B cell (primary cell): ENCODE measurements at regions not wholly inside any gene's neighbourhood (a gene's known extent, or its start where the extent isn't known, plus 50 kb on each side); places are given as distances from the start of the nearest gene placed in this dataset.

Experiments used
- ATAC-seq: fragments of 200-7000 bp; cut with Tn5 transposase; one replicate; pipeline ENCODE4 v1.10.0; 2021; ENCODE audit warnings: low read depth, mild to moderate bottlenecking, moderate number of reproducible peaks, moderate library complexity
- CTCF ChIA-PET: fragments of 350-600 bp; sonication (Branson Sonifier 250); formaldehyde crosslinking; loops from one replicate; lab custom pipeline; 2021; ENCODE audit warnings: antibody characterized with exemption, inconsistent platforms; lab: Charles Lee
- POLR2A ChIA-PET: fragments of 350-600 bp; sonication (Branson Sonifier 250); formaldehyde crosslinking; loops from one replicate; lab custom pipeline; 2021; ENCODE audit warnings: antibody characterized with exemption; lab: Charles Lee
- DNase-seq: peaks from one replicate; pipeline ENCODE4 v3.0.0; 2013
- H2AFZ ChIP-seq: 2 replicates; pipeline ENCODE4 v1.6.1; 2012; ENCODE audit warnings: mild to moderate bottlenecking, low read depth, low read length; ENCODE audit not compliant: insufficient read depth, poor library complexity, severe bottlenecking
- H3K27ac ChIP-seq, 2 donors: 1 replicate in 1 of 2; 2 replicates in 1 of 2; pipeline ENCODE4 v1.5.1; 2012 to 2013; ENCODE audit warnings: low read length in 2 of 2, mild to moderate bottlenecking in 2 of 2, moderate library complexity in 1 of 2
- H3K27me3 ChIP-seq, 4 experiments: fragments of 200-600 bp in 1 of 4; sonication (generic) in 1 of 4; replicated peaks in 1 of 4; 1 replicate in 2 of 4; 2 replicates in 2 of 4; pipeline versions ENCODE4 v1.6.1 to v1.7.0; 2013 to 2016; ENCODE audit warnings: low read length in 3 of 4, mild to moderate bottlenecking in 2 of 4, mixed read lengths in 1 of 4, moderate library complexity in 1 of 4; ENCODE audit not compliant: insufficient read depth in 4 of 4, control insufficient read depth in 3 of 4; ENCODE audit errors: control extremely low read depth in 1 of 4
- H3K36me3 ChIP-seq, 2 experiments: replicated peaks in 1 of 2; 1 replicate in 1 of 2; 2 replicates in 1 of 2; pipeline versions ENCODE4 v1.6.1 to v1.7.1; 2013; ENCODE audit warnings: low read length in 1 of 2; ENCODE audit not compliant: insufficient read depth in 2 of 2, control insufficient read depth in 1 of 2; ENCODE audit errors: control extremely low read depth in 1 of 2, extremely low read depth in 1 of 2
- H3K4me1 ChIP-seq, 2 donors: fragments of 200-600 bp in 1 of 2; sonication (generic) in 1 of 2; 1 replicate in 1 of 2; 2 replicates in 1 of 2; pipeline versions ENCODE4 v1.5.1 to v1.6.1; 2013 to 2017; ENCODE audit warnings: low read length in 2 of 2; ENCODE audit not compliant: control insufficient read depth in 2 of 2, insufficient read depth in 2 of 2
- H3K4me2 ChIP-seq: replicated peaks from 2 replicates; pipeline ENCODE3; 2012; ENCODE audit warnings: mild to moderate bottlenecking, low read depth, low read length; ENCODE audit not compliant: poor library complexity, severe bottlenecking
- H3K4me3 ChIP-seq, 5 experiments: fragments of 200-600 bp in 1 of 5; sonication (generic) in 1 of 5; 1 replicate in 3 of 5; 2 replicates in 2 of 5; pipeline versions ENCODE4 v1.5.1 to v1.7.0; 2011 to 2016; ENCODE audit warnings: low read length in 4 of 5, mild to moderate bottlenecking in 4 of 5, low read depth in 2 of 5, control low read depth in 1 of 5, moderate library complexity in 1 of 5; ENCODE audit not compliant: insufficient read depth in 1 of 5; ENCODE audit errors: control extremely low read depth in 1 of 5, extremely low read depth in 1 of 5
- H3K79me2 ChIP-seq: fragments of 200-600 bp; sonication (generic); one replicate; pipeline ENCODE4 v1.6.0; 2016; ENCODE audit warnings: low read length; ENCODE audit not compliant: control insufficient read depth, insufficient read depth
- H3K9ac ChIP-seq: fragments of 200-600 bp; sonication (generic); 2 replicates; pipeline ENCODE4 v1.6.1; 2017; ENCODE audit warnings: mild to moderate bottlenecking, low read length, moderate library complexity
- H3K9me3 ChIP-seq, 3 donors: one replicate each; pipeline versions ENCODE4 v1.6.1 to v1.7.1; 2013; ENCODE audit warnings: low read length in 2 of 3; ENCODE audit not compliant: control insufficient read depth in 2 of 3, insufficient read depth in 1 of 3; ENCODE audit errors: control extremely low read depth in 1 of 3
- H4K20me1 ChIP-seq: 2 replicates; pipeline ENCODE4 v1.6.0; 2012; ENCODE audit warnings: mild to moderate bottlenecking, low read length; ENCODE audit not compliant: insufficient read depth, control insufficient read depth, poor library complexity, severe bottlenecking
- H3K27ac Mint-ChIP-seq: one replicate; pipeline ENCODE4 v1.8.0; 2021; ENCODE audit warnings: mixed read lengths
- H3K27me3 Mint-ChIP-seq: one replicate; pipeline ENCODE4 v1.8.0; 2021; ENCODE audit warnings: mixed read lengths
- H3K4me1 Mint-ChIP-seq: one replicate; pipeline ENCODE4 v1.8.0; 2021; ENCODE audit warnings: mixed read lengths
- H3K4me3 Mint-ChIP-seq: one replicate; pipeline ENCODE4 v1.8.0; 2021; ENCODE audit warnings: mixed read lengths
- H3K9me3 Mint-ChIP-seq: one replicate; pipeline ENCODE4 v1.8.0; 2022; ENCODE audit warnings: mixed read lengths; ENCODE audit not compliant: insufficient read depth
- CTCF ChIP-seq: fragments of 200-600 bp; IDR thresholded peaks from one replicate; pipeline ENCODE4 v1.8.0; 2022; ENCODE audit warnings: antibody characterized with exemption, mild to moderate bottlenecking
- EZH2 ChIP-seq: IDR thresholded peaks from 2 replicates; pipeline ENCODE4 v1.6.1; 2012; ENCODE audit warnings: borderline replicate concordance, low read depth, mild to moderate bottlenecking, moderate library complexity, low read length; ENCODE audit not compliant: insufficient read depth, poor library complexity, severe bottlenecking
- WGBS: methylation state at CpG from one replicate; pipeline ENCODE4 v1.1.5; 2013; ENCODE audit warnings: missing lambda C conversion rate; ENCODE audit not compliant: insufficient coverage; 5-methylcytosine and 5-hydroxymethylcytosine counted together
- intact Hi-C: fragments of 100-400 bp; cut with micrococcal nuclease; formaldehyde crosslinking; loops from one replicate; pipeline ENCODE4 v1.10.0; 2022

- WGBS: no CpG with 5 or more reads among the region's 1 CpG
- no peak overlapping the region for H3K4me3 ChIP-seq
- H3K9me3 ChIP-seq: peaks cover 0 to 6% (median under 1%) of the 10 kb centered on the region in 3 donors
- H3K27ac Mint-ChIP-seq: no peak overlapping the region
- TF ChIP-seq EZH2: no peak
- no peak for TF ChIP-seq CTCF
- H3K36me3 ChIP-seq: no peaks in the 10 kb centered on the region
- no peak overlapping the region for H3K27ac ChIP-seq
- intact Hi-C loops: no loop called here
- peaks cover 1% of the 10 kb centered on the region for H3K4me1 Mint-ChIP-seq
- no peaks in the 10 kb centered on the region for H3K4me1 ChIP-seq
- ChIA-PET POLR2A (no interaction called here), CTCF (no interaction called here)
- peaks cover 0 to 6% (median 0%) of the 10 kb centered on the region in 4 experiments for H3K27me3 ChIP-seq
- H3K27me3 Mint-ChIP-seq: peaks cover 8% of the 10 kb centered on the region
- H3K79me2 ChIP-seq: no peaks in the 10 kb centered on the region
- ATAC-seq: no peak
- no peaks in the 10 kb centered on the region for H4K20me1 ChIP-seq
- no peak overlapping the region for H3K4me2 ChIP-seq
- H2AFZ ChIP-seq: no peak overlapping the region
- no peaks in the 10 kb centered on the region for H3K9me3 Mint-ChIP-seq
- no peak overlapping the region for H3K4me3 Mint-ChIP-seq
- no peak overlapping the region for H3K9ac ChIP-seq
- no peak for DNase-seq
Observed at GRCh38 chr3:144104679-144105078, 133.1 kb downstream of the DIPK2A start.

- Histone ChIP-seq H3K27ac (no peak overlapping the region), H3K4me2 (no peak overlapping the region), H3K36me3 (no peaks in the 10 kb centered on the region), H3K4me1 (no peaks in the 10 kb centered on the region), H2AFZ (no peak overlapping the region), H3K79me2 (no peaks in the 10 kb centered on the region), H3K9me3 (no peaks in the 10 kb centered on the region), H3K9ac (no peak overlapping the region), H3K4me3 (no peak overlapping the region), H4K20me1 (no peaks in the 10 kb centered on the region), H3K27me3 (peaks cover 0 to 6% (median 0%) of the 10 kb centered on the region in 4 experiments)
- Mint-ChIP-seq H3K9me3 (no peaks in the 10 kb centered on the region), H3K4me1 (peaks cover 5% of the 10 kb centered on the region), H3K27me3 (peaks cover 8% of the 10 kb centered on the region), H3K27ac (no peak overlapping the region), H3K4me3 (no peak overlapping the region)
- WGBS: 100% methylated on average over 2 of the region's 3 CpGs
- ChIA-PET POLR2A (no interaction called here), CTCF (no interaction called here)
- intact Hi-C loops: no loop called here
- no peak for ATAC-seq
- TF ChIP-seq EZH2 (no peak), CTCF (no peak)
- DNase-seq: no peak
Observed at GRCh38 chr3:144105542-144105941, 133.9 kb downstream of the DIPK2A start.
